Peyer's patch (tissue), 4 donors: ENCODE measurements at regions not wholly inside any gene's neighbourhood (a gene's known extent, or its start where the extent isn't known, plus 50 kb on each side); places are given as distances from the start of the nearest gene placed in this dataset.

ENCODE experiments used
- DNase-seq, 3 donors: peaks; one replicate each; pipeline ENCODE4 v3.0.0-alpha.2; 2017 to 2019
- H3K27ac ChIP-seq, 4 donors: fragments of 200-600 bp; sonication (generic); one replicate each; pipeline ENCODE4 v1.5.1; 2016 to 2019
- H3K27me3 ChIP-seq, 2 donors: fragments of 200-600 bp; sonication (generic); one replicate each; pipeline ENCODE4 v1.5.1; 2019
- H3K36me3 ChIP-seq, 3 donors: fragments of 200-600 bp; sonication (generic); one replicate each; pipeline ENCODE4 v1.5.1; 2016 to 2019
- H3K4me1 ChIP-seq, 4 donors: fragments of 200-600 bp; sonication (generic); one replicate each; pipeline ENCODE4 v1.5.1; 2016 to 2019
- H3K4me3 ChIP-seq, 4 donors: fragments of 200-600 bp; sonication (generic); 1 replicate in 3 of 4; 2 replicates in 1 of 4; pipeline ENCODE4 v1.5.1; 2016 to 2019; ENCODE audit warnings: mild to moderate bottlenecking in 1 of 4
- H3K9me3 ChIP-seq, 4 donors: fragments of 200-600 bp; sonication (generic); one replicate each; pipeline ENCODE4 v1.5.1; 2016 to 2019; ENCODE audit warnings: mild to moderate bottlenecking in 1 of 4
- POLR2A ChIP-seq, 2 donors: fragments of 450-650 bp; IDR thresholded peaks; one replicate each; pipeline ENCODE4 v1.5.1; 2017; ENCODE audit warnings: antibody characterized with exemption in 2 of 2, mild to moderate bottlenecking in 2 of 2, moderate library complexity in 2 of 2
- TF ChIP-seq, protein P1 (sequence below), 6 experiments: fragments of 450-650 bp in 4 of 6; fragments of 200-600 bp in 2 of 6; sonication (generic) in 1 of 6; IDR thresholded peaks; one replicate each; pipeline ENCODE4 v1.5.1; 2017 to 2019; ENCODE audit warnings: antibody characterized with exemption in 6 of 6, mild to moderate bottlenecking in 3 of 6, moderate library complexity in 1 of 6

DNA sequence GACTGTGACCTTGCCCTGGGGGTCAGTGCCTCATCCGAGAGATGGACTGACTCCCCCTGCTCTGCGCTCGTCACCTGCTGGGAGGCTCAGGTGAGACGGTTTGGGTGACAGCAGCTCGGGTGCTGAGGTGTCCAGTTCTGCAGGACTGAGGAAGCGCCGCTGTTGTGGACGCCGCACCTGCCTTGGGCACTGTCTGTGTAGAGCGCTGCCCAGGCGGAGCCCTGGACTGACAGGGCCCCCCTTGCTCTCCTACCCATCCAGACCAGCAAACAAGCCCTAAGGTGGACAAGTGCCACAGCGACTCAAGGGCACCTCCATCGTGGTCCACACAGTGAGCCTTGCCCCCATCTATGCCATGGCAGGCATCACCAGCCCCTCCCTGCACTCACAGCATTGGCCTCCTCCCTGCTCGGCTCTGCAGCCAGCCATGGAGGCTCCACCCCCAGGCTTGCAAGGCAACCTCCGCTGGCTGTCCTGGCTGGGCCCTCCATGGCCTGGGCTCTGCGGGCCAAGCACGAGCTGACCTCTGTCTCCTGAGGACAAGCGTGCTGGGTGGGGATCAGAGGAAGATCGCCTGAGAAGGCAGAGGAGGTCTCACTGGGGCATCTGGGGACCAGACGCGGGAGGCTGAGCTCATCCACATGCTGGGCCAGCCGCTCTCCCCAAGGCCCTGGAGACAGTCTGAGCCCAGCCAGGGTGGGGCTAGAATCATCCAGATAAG lies 87.1 kb upstream of the COL5A1 start:
- TF ChIP-seq POLR2A (IDR thresholded peaks at IDR 0.05), result no peak
- Histone ChIP-seq H3K27ac (no peak overlapping the region), H3K36me3 (no peaks in the 10 kb centered on the region), H3K4me3 (no peak overlapping the region), H3K4me1 (peaks cover 0 to 15% (median 0%) of the 10 kb centered on the region in 4 donors), H3K27me3 (no peaks in the 10 kb centered on the region), H3K9me3 (no peaks in the 10 kb centered on the region)
- peak in 1 of 3 donors; percentile 40 for DNase-seq

DNA sequence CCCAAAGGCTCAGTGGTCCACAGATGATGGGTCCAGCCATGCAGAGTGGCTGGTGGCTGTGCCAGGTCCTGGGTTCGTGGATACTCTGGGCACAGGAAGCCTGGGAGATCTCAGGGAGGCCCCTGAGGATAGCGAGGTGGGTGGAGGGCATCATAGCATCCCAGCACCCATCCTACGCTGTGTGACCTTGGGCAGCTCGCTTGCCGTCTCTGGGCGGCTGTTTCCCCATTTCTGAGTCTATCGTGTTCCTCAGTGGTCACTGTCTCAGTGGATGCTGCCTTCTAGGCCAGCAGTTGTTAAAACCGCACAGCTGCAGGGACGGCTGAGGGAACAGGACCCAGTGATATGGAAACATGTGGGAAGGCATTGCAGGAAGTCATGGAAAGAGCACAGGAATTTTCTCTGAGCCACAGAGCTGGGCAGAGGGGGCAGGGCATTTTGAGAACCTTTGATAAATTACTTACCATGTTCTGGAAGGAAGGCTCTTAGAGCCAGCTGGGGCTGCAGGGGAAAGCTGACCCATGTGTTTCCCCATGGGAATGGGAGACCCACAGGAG lies 86.4 kb upstream of the COL5A1 start:
- H3K36me3 ChIP-seq, result no peaks in the 10 kb centered on the region
- H3K27me3 ChIP-seq, result no peaks in the 10 kb centered on the region
- no peak overlapping the region for H3K4me3 ChIP-seq
- peak in 1 of 3 donors; percentile 14 for DNase-seq
- no peaks in the 10 kb centered on the region for H3K9me3 ChIP-seq
- H3K27ac ChIP-seq, result no peak overlapping the region
- TF ChIP-seq, protein P1, sequence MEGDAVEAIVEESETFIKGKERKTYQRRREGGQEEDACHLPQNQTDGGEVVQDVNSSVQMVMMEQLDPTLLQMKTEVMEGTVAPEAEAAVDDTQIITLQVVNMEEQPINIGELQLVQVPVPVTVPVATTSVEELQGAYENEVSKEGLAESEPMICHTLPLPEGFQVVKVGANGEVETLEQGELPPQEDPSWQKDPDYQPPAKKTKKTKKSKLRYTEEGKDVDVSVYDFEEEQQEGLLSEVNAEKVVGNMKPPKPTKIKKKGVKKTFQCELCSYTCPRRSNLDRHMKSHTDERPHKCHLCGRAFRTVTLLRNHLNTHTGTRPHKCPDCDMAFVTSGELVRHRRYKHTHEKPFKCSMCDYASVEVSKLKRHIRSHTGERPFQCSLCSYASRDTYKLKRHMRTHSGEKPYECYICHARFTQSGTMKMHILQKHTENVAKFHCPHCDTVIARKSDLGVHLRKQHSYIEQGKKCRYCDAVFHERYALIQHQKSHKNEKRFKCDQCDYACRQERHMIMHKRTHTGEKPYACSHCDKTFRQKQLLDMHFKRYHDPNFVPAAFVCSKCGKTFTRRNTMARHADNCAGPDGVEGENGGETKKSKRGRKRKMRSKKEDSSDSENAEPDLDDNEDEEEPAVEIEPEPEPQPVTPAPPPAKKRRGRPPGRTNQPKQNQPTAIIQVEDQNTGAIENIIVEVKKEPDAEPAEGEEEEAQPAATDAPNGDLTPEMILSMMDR (IDR thresholded peaks at IDR 0.05), result no peak
- no peak for TF ChIP-seq POLR2A (IDR thresholded peaks at IDR 0.05)
- peaks cover 0 to 15% (median 0%) of the 10 kb centered on the region in 4 donors for H3K4me1 ChIP-seq

DNA sequence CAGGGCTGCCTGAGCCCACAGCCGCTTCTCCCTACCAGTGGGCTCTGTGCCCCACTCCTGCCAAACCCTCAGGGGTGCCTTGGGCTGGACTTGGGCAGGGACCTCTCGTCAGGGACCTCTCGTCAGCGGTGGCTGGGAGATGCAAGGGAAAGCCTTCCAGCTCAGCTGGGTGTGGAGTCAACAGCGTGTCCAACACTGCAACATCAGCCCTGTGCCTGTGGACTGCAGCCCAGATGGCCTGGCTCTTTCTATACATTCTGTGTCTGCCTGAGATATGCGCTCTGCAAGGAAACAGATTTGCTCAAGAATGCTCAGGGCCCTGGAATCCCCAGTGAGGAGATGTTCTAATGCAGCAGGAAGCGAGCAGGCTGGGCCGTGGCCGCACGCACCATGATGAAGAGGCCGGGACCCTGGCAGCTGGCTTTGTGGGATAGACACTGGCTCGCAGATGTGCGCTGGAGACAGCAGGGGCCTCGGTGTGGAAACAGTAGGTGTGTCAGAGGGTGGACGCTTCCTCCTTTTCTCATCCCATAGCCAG lies 85.0 kb upstream of the COL5A1 start:
- Histone ChIP-seq H3K27me3 (no peaks in the 10 kb centered on the region), H3K4me3 (no peak overlapping the region), H3K27ac (no peak overlapping the region), H3K36me3 (no peaks in the 10 kb centered on the region), H3K9me3 (no peaks in the 10 kb centered on the region), H3K4me1 (peaks cover 0 to 10% (median 0%) of the 10 kb centered on the region in 4 donors)
- TF ChIP-seq, protein P1 (IDR thresholded peaks at IDR 0.05), result no peak
- TF ChIP-seq POLR2A (IDR thresholded peaks at IDR 0.05), result no peak
- DNase-seq, result peak in 1 of 3 donors; percentile 38

DNA sequence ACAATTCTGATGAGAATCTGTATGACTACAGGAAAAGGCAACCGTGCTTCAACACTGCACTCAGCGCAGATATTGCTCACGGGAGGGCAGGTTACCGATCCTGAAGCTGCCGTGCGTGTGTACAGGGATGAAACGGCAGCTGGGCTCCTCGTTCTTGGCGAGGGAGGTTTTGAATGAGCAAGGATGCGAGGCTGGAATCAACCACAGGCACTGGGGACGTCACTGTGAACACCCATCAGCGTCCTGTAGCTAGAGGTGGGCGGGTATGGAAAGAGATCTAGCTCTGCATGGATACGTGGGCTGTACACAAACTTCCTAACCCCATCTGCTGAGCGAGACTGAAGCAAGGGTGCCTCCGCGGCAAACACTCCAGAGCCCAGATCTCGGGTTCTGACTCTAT lies 84.3 kb upstream of the COL5A1 start:
- H3K4me1 ChIP-seq, result peaks cover 0 to 4% (median 0%) of the 10 kb centered on the region in 4 donors
- no peaks in the 10 kb centered on the region for H3K36me3 ChIP-seq
- H3K9me3 ChIP-seq, result no peaks in the 10 kb centered on the region
- no peaks in the 10 kb centered on the region for H3K27me3 ChIP-seq
- TF ChIP-seq POLR2A (IDR thresholded peaks at IDR 0.05), result no peak
- TF ChIP-seq, protein P1 (IDR thresholded peaks at IDR 0.05), result no peak
- H3K27ac ChIP-seq, result no peak overlapping the region
- no peak overlapping the region for H3K4me3 ChIP-seq
- peak in 2 of 3 donors; percentile 20 to 25 for DNase-seq

DNA sequence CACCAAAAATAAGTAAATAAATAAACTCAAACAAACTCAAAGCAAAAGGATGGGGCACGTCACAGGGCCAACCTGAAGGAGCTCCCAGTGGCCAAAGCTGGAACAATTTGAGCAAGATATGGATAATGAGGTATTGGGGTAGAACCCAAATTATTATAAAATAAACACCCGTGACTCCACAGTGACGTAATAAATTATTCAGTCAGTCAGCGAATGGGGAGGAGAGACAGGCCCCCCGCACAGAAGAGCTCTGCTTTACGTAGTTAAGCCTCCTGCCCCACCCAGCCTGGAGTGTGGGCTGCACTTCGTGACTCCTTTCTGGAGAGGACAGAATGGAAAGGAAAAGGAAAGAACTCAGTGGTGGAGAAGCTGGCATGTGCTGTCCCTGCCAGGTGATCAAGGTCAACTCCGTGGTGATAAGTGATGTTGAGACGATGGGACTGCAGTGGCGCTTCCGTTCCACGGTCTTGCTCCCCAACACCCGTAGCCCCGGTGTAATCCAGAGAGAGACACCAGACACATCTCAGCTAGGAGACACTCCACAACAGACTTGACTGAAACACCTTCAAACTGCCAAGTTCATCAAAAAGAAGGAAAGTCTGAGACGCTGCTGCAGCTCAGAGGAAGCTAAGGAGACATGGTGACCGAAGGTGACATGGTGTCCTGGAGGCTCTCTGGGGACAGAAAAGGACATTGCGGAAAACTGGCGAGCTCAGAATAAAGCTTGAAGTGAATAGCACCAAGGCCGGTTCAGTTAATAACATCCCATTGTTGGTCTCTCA lies 83.3 kb upstream of the COL5A1 start:
- H3K4me1 ChIP-seq, result no peaks in the 10 kb centered on the region
- no peak for TF ChIP-seq POLR2A (IDR thresholded peaks at IDR 0.05)
- TF ChIP-seq, protein P1 (IDR thresholded peaks at IDR 0.05), result no peak
- H3K27ac ChIP-seq, result no peak overlapping the region
- H3K36me3 ChIP-seq, result no peaks in the 10 kb centered on the region
- no peak overlapping the region for H3K4me3 ChIP-seq
- DNase-seq, result peak in 2 of 3 donors; percentile 6 to 26
- no peaks in the 10 kb centered on the region for H3K27me3 ChIP-seq
- no peaks in the 10 kb centered on the region for H3K9me3 ChIP-seq
